Activated CD4-positive, alpha-beta T cell treated with anti-CD3 and anti-CD28 coated beads, Interleukin-10, Interleukin-2, amounts not matched to agents 100 ng/mL and 50 ng/mL, durations not matched to agents 16 hours and 8 hours (primary cell): ENCODE measurements at regions not wholly inside any gene's neighbourhood (a gene's known extent, or its start where the extent isn't known, plus 50 kb on each side); places are given as distances from the start of the nearest gene placed in this dataset.

ENCODE experiments used
- DNase-seq: peaks from one replicate; pipeline ENCODE4 v3.0.0-alpha.2; 2020

DNA sequence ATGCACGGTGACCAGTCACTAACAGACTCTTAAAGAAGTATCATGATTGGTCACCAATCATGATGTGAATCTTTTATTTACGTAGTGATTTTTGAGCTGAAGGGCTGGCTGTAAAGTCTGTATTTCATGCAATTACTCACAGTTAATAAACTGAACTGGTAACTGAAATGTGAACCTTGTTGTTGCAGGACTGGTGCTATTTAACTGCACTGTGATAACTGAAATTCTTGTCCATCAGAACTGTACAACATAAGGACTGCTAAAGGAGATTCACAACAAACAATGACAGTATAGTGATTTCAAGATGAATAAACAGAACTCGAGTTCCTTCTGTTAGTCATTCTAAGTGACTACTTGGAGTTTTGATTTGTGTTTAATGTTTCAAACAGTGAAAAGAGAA is 316.6 kb downstream of the TPBG start:
- no peak for DNase-seq

DNA sequence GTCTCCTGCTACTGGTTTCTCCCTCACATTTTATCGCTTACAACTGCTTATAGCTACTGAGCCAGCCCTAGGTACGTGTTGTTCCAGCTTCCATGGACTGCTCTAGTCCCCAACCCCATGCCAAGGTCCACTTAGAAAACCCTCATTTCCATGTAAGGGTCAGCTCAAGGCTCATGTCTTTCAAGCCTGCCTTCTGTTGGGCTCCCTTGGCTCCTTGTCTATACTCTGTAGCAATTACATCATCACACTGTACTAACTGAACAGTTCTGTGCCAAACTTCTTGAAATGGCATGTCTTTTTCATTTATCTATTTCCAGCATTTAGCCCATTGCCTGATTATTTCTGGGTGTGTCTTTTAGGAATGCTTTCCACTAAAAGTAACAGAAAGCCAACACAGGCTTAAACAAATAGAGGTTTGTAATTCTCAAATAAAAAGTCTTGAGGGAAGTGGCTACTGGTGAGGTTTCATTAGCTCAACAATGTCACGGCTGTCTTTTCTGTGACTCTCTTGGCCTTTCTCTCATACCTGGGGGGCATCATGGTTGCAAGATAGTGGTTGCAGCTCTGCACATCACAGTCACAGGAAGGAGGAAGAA is 317.6 kb downstream of the TPBG start:
- DNase-seq: no peak

GRCh38 chr6:82686719-82687118 is 323.1 kb downstream of the TPBG start:
- no peak for DNase-seq

DNA sequence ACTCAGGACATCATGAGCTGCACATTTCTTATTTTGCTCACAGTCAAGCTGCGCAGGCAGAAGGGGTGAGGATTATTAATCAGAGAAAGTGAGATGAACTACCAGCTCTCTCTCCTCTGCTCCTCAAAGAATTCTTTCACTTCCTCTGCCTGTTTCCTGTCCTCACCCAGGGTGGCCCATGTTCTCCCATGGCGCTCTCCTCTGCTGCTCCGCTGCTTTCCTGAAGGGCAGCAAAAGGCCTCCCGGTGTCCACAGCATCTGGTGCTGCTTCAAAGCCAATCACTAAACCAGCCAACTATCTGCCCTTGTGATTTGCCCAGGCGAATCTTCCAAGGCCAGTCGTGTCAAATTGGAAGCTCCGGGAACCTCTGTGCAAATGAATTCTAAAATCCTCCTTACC is 324.2 kb downstream of the TPBG start:
- no peak for DNase-seq

- no peak for DNase-seq
Measured at GRCh38 chr6:82690283-82690682, 326.7 kb downstream of the TPBG start.

- no peak for DNase-seq
Measured at GRCh38 chr6:82691997-82692396, 328.4 kb downstream of the TPBG start.

DNA sequence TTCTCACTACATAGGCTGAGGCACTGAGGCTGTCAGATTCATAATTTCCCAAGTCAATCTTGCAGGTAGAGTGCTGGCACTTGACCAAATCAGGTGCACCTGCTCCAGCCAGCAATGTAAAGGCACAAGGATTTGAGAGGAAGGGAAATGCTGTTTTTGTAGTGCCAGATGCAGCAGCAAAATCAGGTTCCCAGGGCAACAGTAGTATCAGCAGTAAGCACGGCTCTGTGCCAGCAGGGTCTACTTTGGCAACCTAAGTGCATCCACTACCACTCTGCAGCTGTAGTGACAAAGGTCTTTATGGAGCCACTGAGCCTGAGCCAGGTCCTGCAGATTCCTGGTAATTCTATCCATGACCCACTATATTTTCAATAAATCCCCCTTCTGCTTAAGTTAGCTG is 329.5 kb downstream of the TPBG start:
- DNase-seq: no peak

- DNase-seq: no peak
Measured at GRCh38 chr6:82701341-82701740, 337.7 kb downstream of the TPBG start.

DNA sequence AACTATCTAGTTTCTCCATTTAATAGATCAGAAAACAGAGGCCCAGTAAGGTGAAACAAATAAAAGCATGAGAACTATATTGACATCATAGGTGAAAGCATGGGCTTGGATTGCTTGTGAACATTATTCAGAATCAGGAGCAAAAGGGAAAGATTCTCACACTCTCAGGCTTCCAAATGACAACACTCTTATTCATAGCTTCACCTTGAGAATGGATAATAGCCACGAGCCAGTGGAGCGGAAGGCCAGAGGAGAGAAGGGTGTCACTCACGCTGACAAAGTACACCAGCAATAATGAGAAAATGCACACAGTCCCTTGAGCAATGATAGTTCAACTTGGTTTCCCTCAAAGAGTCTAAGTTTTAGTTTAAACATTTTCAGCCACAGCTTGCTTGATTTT is 339.0 kb downstream of the TPBG start:
- DNase-seq: no peak

DNA sequence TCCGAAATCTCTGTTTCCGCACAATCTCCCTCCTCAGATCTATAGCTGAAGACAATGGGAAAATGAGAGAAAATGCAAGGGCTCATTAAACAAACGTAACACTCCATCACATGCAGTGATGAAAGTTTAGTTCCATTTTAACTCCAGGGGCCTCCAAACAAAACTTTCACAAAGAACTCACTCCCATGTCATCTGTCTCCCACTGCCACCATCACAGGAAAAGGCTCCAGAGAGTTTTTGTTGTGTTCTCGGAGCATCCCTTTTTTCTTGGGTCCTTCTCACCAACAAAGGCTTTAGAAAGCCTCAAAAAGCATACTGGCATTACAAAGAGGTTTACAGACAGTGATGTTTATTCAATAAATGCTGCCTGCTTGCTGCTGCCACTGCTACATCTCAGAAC is 339.6 kb downstream of the TPBG start:
- DNase-seq: no peak

- peak; percentile 8 for DNase-seq
Measured at GRCh38 chr6:82704045-82704444, 340.4 kb downstream of the TPBG start.

GRCh38 chr6:82705579-82705978 is 342.0 kb downstream of the TPBG start:
- no peak for DNase-seq

- no peak for DNase-seq
Measured at GRCh38 chr6:82711105-82711827, 347.6 kb downstream of the TPBG start.

GRCh38 chr6:82711971-82712370 is 348.4 kb downstream of the TPBG start:
- DNase-seq: no peak

DNA sequence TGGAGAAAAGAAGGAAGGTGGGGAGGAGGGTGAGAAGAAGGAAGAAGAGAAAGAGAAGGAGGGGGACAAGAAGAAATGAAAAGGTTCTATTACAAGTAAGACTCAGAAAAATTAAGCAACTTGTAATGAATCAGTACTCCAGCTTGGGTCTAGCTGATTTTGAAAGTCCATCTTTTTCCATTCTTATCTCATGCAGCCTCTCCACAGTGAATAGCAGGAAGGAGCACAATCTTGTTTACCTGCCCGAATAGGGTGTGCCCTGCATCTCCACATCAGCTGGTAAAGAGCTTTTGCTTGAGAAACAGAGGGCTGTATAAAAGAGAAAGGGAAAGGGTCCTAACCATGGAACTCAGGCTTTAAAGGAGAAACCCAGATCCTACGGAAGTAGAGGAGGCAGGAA is 348.8 kb downstream of the TPBG start:
- no peak for DNase-seq

GRCh38 chr6:82712826-82713225 is 349.2 kb downstream of the TPBG start:
- peak; percentile 2 for DNase-seq

DNA sequence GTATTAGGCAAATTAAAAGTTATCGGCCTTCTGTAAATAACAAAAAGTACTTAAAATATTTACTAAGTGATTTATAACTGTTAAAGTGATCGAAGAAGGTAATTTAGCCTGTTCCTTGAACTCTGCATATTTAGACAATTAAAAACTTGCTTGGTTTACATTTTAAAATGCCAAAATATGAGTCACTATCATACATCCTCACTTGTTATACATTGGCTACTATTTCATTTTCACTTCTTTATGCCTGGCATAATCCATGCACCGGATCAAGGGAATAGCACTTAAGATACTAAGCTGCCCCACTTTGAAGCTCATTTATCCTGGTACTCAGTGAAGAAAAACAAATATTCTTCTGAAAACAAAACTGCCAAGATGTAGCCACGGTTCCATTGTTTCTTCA is 344.6 kb downstream of the UBE3D start:
- DNase-seq: no peak

- DNase-seq: no peak
Measured at GRCh38 chr6:82735790-82736189, 329.9 kb downstream of the UBE3D start.

DNA sequence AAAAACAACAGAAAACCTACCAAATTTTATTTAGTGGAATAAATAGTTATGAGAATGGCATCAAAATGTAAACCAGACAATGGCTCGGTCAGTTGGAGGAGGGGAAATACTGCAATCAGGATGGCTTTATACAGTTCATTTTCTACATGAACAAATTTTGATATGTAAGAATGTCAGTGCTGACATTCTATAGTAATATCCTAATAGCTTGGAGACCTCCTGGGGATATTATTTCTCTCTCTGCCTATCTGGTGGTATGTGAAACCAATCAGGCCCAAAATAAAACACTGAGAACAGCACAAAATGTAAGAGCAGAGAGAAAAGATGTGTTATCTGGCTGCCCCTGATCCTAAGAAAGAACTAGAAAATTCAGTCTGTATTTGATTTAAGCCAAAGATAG is 327.7 kb downstream of the UBE3D start:
- no peak for DNase-seq

GRCh38 chr6:82738773-82739172 is 326.9 kb downstream of the UBE3D start:
- no peak for DNase-seq

- no peak for DNase-seq
Measured at GRCh38 chr6:82739303-82739702, 326.3 kb downstream of the UBE3D start.

DNA sequence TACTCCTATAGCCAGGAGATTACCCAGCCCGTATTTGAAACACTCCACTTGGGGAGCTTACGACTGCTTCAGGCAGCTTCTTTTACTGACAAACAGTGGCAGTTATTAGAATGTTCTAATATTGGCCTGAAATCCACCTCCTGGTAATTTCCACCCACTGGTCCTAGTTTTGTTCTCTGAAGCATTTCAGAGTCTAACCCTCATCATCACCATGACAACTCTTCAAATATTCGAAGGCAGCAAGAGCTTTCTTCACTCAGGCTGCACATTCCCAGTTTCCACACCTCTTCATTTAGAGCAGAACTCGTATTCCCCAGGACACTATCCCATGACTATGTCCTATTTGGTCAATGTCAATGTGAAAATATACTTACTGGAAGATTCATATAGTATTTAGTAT is 325.6 kb downstream of the UBE3D start:
- no peak for DNase-seq

DNA sequence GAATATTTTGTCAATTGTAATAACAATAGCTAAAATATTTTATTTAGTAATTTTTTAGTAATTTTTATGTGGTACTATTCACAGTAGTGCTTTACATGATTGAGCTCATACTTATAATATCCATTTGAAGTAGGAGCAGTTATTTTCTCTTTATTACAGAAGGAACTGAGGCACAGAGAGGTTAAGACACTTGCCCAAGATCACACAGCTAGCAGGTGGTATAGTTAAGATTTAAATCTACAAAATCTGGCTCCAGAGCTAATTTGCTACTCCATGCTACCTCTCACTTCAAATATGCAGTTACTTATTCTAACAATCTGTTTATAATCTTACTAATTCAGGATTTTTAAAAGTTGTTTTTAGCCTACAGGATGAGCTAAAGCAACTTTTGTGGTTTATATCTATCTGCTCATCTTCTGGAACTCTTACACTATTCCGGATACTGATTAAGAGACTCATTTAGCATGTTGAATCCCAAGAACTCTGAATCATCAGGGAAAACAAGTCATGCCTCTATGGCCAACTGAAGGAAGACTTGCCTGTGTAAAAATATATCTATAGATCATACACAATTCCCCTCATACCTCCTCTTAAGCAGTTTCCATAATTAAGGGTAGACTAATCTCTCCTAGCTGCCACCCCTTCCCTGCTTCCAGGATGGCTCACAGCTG is 324.2 kb downstream of the UBE3D start:
- no peak for DNase-seq

DNA sequence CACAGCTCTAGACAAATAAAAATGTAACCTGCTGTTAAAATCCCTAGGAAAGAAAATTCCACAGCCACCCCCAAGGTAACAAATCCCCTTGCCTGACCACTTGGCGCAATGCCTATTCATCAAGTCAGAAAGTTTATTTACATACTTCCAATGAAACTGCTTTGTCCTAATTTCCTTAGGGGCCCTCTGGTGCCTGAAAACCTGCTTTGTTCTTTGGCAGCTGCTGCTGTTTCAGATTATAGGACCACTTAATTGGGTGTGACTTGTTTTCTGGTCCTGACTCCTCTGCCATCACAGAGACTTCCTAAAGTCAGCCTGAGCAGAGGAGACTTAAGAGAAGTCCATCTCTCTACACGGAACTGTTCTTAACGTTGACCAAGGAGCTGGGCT is 323.6 kb downstream of the UBE3D start:
- no peak for DNase-seq
